ENCODE measurements at regions not wholly inside any gene's neighbourhood (a gene's known extent, or its start where the extent isn't known, plus 50 kb on each side); places are given as distances from the start of the nearest gene placed in this dataset.
A peak's percentile ranks its signal among the peaks of the same experiment; 100 is the strongest.

DNA sequence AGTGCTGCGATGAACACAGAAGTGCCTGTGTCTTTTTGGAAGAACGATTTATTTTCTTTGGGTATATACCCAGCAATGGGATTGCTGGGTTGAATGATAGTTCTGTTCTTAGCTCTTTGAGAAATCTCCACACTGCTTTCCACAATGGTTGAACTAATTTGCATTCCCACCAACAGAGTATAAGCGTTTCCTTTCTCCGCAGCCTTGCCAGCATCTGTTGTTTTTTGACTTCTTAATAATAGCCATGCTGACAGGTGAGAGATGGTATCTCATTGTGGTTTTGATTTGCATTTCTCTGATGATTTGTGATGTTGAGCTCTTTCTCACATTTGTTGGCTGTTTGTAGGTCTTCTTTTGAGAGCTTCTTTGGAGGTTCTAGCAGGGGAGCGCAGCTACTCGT is 134.6 kb downstream of the TENT4A start:
- ATAC-seq (ENCODE audit: low FRiP score in 2 of 2) (no peak), DNase-seq (no peak)
- Histone ChIP-seq H3K27me3 (no peaks in the 10 kb centered on the region), H3K4me3 (no peak overlapping the region), H3K27ac (no peak overlapping the region), H3K36me3 (no peaks in the 10 kb centered on the region), H3K4me1 (no peaks in the 10 kb centered on the region), H3K9me3 (peaks cover 0 to 5% (median 4%) of the 10 kb centered on the region in 4 donors)
- TF ChIP-seq, protein P1, sequence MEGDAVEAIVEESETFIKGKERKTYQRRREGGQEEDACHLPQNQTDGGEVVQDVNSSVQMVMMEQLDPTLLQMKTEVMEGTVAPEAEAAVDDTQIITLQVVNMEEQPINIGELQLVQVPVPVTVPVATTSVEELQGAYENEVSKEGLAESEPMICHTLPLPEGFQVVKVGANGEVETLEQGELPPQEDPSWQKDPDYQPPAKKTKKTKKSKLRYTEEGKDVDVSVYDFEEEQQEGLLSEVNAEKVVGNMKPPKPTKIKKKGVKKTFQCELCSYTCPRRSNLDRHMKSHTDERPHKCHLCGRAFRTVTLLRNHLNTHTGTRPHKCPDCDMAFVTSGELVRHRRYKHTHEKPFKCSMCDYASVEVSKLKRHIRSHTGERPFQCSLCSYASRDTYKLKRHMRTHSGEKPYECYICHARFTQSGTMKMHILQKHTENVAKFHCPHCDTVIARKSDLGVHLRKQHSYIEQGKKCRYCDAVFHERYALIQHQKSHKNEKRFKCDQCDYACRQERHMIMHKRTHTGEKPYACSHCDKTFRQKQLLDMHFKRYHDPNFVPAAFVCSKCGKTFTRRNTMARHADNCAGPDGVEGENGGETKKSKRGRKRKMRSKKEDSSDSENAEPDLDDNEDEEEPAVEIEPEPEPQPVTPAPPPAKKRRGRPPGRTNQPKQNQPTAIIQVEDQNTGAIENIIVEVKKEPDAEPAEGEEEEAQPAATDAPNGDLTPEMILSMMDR (IDR thresholded peaks at IDR 0.05) = no peak
- no peak for TF ChIP-seq POLR2AphosphoS5 (IDR thresholded peaks at IDR 0.05)
- TF ChIP-seq EP300 (IDR thresholded peaks at IDR 0.05) = no peak
- no peak for TF ChIP-seq POLR2A (IDR thresholded peaks at IDR 0.05)
- whole genome bisulfite sequencing, 2 donors = 86 to 88% methylated on average over 6 of the region's 6 CpGs

DNA sequence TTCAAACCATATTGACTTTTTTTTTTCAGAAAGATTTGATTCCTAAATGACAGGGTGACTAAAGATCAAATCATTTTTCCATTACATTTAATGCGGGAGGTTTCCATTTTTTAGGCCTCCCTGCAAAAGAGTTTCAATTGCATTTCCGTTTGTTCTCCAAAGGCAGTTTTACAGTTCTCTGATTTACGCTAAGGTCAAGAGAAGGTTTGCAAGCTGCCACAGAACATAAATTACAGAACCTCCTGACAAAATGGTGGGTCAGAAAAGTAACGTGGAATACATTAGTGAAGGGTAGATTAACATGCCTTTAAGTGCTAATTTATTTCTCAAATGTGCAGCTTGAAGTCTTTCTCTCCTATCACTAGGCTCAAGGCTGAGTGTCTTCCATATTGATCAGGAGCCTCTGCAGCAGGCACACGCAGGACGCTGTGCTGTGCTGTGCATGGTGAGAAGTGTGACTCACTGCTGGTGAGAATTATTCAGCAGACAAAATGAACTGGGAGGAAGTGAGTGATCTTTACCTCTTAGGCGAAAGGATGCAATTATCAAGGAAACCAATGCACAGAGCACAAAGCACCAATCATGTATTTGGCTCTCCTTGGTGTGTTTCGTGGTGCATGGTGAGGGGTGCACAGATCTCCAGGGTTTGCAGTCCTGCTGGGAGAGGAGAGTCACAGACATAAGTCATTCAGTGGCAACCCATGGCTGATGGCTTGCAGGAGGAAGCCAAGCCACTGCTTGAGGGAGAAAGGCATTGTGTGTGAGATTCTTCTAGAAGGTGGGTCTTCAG is 136.3 kb downstream of the TENT4A start:
- no peak for ATAC-seq (ENCODE audit: low FRiP score in 2 of 2)
- no peaks in the 10 kb centered on the region for H3K27me3 ChIP-seq
- H3K4me3 ChIP-seq = no peak overlapping the region
- H3K4me1 ChIP-seq = no peaks in the 10 kb centered on the region
- TF ChIP-seq EP300 (IDR thresholded peaks at IDR 0.05) = no peak
- TF ChIP-seq POLR2AphosphoS5 (IDR thresholded peaks at IDR 0.05) = no peak
- TF ChIP-seq, protein P1 (IDR thresholded peaks at IDR 0.05) = no peak
- TF ChIP-seq POLR2A (IDR thresholded peaks at IDR 0.05) = no peak
- no peak for DNase-seq
- peaks cover 0 to 16% (median 7%) of the 10 kb centered on the region in 4 donors for H3K9me3 ChIP-seq
- 75 to 82% methylated on average over 8 of the region's 8 CpGs for WGBS, 2 donors
- no peaks in the 10 kb centered on the region for H3K36me3 ChIP-seq
- no peak overlapping the region for H3K27ac ChIP-seq

DNA sequence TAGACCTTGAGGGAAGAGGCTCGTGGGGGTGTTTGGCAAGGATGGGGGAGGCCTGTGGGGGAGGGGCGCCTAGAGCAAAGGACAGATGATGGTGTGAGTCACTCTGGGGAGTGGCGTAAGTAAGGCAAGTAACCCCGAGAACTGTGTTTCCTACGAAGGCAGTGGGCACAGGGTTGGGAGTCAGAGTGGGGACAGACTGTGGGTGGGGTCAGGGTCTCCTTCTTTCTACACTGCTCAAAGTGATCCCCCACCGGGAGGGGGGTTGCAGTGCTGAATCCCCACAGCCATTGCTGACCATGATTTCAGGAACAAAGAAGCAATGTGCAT is 136.8 kb downstream of the TENT4A start:
- TF ChIP-seq POLR2AphosphoS5 (IDR thresholded peaks at IDR 0.05) = no peak
- TF ChIP-seq, protein P1 (IDR thresholded peaks at IDR 0.05) = no peak
- no peak for TF ChIP-seq EP300 (IDR thresholded peaks at IDR 0.05)
- TF ChIP-seq POLR2A (IDR thresholded peaks at IDR 0.05) = no peak
- ATAC-seq (ENCODE audit: low FRiP score in 2 of 2) (peak in 1 of 2 donors; percentile 21), DNase-seq (no peak)
- H3K4me1 ChIP-seq = no peaks in the 10 kb centered on the region
- no peaks in the 10 kb centered on the region for H3K27me3 ChIP-seq
- no peaks in the 10 kb centered on the region for H3K36me3 ChIP-seq
- no peak overlapping the region for H3K27ac ChIP-seq
- peaks cover 0 to 16% (median 7%) of the 10 kb centered on the region in 4 donors for H3K9me3 ChIP-seq
- no peak overlapping the region for H3K4me3 ChIP-seq
- WGBS, 2 donors = 68 to 82% methylated on average over 6 of the region's 6 CpGs

DNA sequence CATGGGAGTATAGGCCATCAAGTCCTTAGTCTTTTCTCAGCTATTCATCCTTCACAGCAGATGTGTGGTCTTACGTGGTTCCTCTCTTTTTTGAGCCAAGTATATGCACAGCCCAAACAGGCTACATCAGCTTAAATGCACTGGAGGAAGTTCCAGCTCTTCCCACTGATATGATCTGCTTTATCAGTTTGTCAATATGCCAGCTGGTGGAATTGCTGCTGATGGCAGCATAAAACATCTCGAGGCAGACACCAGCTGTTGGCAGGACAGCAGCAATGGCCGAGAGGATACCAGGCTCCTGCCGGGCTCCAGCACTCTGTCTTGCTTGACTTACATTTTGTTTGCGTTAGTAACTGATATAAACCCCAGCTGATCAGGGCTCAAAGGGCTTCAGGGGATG is 143.4 kb downstream of the TENT4A start:
- no peaks in the 10 kb centered on the region for H3K27me3 ChIP-seq
- H3K27ac ChIP-seq = no peak overlapping the region
- H3K4me3 ChIP-seq = no peak overlapping the region
- no peak for DNase-seq
- H3K4me1 ChIP-seq = no peaks in the 10 kb centered on the region
- ATAC-seq (ENCODE audit: low FRiP score in 2 of 2) = no peak
- no peaks in the 10 kb centered on the region for H3K36me3 ChIP-seq
- no peak for TF ChIP-seq POLR2AphosphoS5 (IDR thresholded peaks at IDR 0.05)
- WGBS, 2 donors = 58 to 67% methylated on average over 5 of the region's 5 CpGs
- H3K9me3 ChIP-seq = peaks cover 0 to 12% (median 7%) of the 10 kb centered on the region in 4 donors

DNA sequence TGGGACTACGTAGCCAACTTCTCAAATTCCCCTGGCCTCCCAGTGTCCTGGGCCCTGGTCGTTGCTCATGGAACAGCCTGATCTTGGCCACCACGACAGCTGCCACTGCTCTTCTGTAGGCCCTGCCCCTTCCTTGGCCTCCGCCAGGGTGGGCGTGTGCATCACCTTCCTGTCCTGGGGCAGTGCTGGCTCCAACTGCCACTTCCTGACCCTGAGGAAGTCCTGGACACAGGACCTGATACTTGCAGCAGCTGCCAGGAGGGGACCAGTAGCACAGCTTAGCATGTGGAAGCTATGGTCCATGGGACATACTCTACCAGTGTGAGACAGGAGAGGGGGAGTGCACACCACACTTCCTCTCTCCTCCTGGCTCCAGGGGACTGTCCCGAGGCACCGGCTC is 145.2 kb downstream of the TENT4A start:
- no peak overlapping the region for H3K27ac ChIP-seq
- peaks cover 0 to 13% (median 0%) of the 10 kb centered on the region in 4 donors for H3K9me3 ChIP-seq
- H3K4me3 ChIP-seq = no peak overlapping the region
- H3K36me3 ChIP-seq = no peaks in the 10 kb centered on the region
- TF ChIP-seq EP300 (IDR thresholded peaks at IDR 0.05) (no peak), POLR2AphosphoS5 (IDR thresholded peaks at IDR 0.05) (no peak)
- TF ChIP-seq, protein P1 (IDR thresholded peaks at IDR 0.05) = no peak
- ATAC-seq (ENCODE audit: low FRiP score in 2 of 2) (peak in 1 of 2 donors; percentile 13), DNase-seq (peak in 1 of 2 donors; percentile 25)
- 61 to 68% methylated on average over 3 to 7 of the region's 7 CpGs for WGBS, 2 donors
- no peaks in the 10 kb centered on the region for H3K4me1 ChIP-seq
- H3K27me3 ChIP-seq = no peaks in the 10 kb centered on the region

Data from upper lobe of left lung (tissue), 6 donors.